ENCODE measurements at regions not wholly inside any gene's neighbourhood (a gene's known extent, or its start where the extent isn't known, plus 50 kb on each side); places are given as distances from the start of the nearest gene placed in this dataset.

DNA sequence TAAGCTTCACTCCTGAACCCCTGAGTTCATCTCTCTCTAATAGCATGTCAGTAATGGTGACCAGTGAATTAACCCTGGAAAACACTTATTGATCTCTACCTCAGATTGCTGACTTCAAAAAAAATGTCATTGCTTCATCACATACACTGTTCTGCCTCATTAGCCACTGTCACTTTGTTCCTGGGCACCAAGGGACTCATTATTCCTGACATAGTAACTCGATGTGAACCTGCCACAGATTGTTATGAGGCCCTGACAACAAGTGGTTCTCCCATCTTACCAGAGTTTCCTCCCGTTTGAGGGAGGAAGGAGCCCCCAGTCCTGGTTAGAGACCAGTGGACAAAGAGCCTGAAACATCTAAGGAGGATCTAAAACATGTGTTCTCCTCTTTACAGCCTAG is 403.3 kb upstream of the SMIM21 start:
- Histone ChIP-seq H3K27ac (ENCODE audit: insufficient read depth in 1 of 2, low read depth in 1 of 2, low read length in 2 of 2, poor library complexity in 1 of 2, severe bottlenecking in 2 of 2) (no peak overlapping the region), H3K4me1 (ENCODE audit: control extremely low read depth in 1 of 4, control insufficient read depth in 4 of 4, insufficient read depth in 4 of 4, low read length in 3 of 4) (no peaks in the 10 kb centered on the region), H3K9me3 (ENCODE audit: control extremely low read depth in 1 of 5, control insufficient read depth in 4 of 5, insufficient read depth in 2 of 5, low read depth in 1 of 5, low read length in 4 of 5) (no peaks in the 10 kb centered on the region), H3K27me3 (replicated peaks in 2 of 5; ENCODE audit: control insufficient read depth in 4 of 5, insufficient read depth in 5 of 5, low read length in 4 of 5) (no peaks in the 10 kb centered on the region), H3K36me3 (ENCODE audit: control insufficient read depth in 4 of 4, insufficient read depth in 4 of 4, low read length in 3 of 4) (no peaks in the 10 kb centered on the region), H3K4me3 (ENCODE audit: control insufficient read depth in 1 of 7, extremely low read depth in 1 of 7, insufficient read depth in 4 of 7, low read depth in 2 of 7, low read length in 6 of 7) (no peak overlapping the region)
- CTCF ChIA-PET: no interaction called here
- POLR2A ChIA-PET: no interaction called here
- DNase-seq: no peak
- 33% methylated on average over 1 of the region's 2 CpGs for WGBS (ENCODE audit: insufficient coverage)

DNA sequence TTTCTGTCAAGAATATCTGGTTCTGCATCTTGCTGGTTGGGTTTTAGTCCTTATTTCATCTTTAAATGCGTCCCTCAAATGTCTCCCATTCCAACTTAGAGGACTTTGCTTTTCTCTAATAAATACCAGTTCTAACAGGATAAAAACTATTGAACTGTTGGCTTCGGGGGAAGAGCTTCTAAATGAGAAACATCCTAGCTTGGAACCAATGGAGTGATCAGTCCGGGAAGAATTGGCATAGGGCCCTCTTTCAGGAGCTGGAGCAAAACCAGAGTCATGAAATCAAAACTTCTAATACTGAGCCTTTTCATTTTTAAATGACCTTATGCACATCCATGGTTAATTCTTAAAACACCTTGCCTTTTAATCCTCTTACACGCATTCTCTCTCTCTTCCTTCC is 401.6 kb upstream of the SMIM21 start:
- POLR2A ChIA-PET: no interaction called here
- no peak for DNase-seq
- Histone ChIP-seq H3K27me3 (replicated peaks in 2 of 5; ENCODE audit: control insufficient read depth in 4 of 5, insufficient read depth in 5 of 5, low read length in 4 of 5) (no peaks in the 10 kb centered on the region), H3K36me3 (ENCODE audit: control insufficient read depth in 4 of 4, insufficient read depth in 4 of 4, low read length in 3 of 4) (no peaks in the 10 kb centered on the region), H3K4me1 (ENCODE audit: control extremely low read depth in 1 of 4, control insufficient read depth in 4 of 4, insufficient read depth in 4 of 4, low read length in 3 of 4) (no peaks in the 10 kb centered on the region), H3K4me3 (ENCODE audit: control insufficient read depth in 1 of 7, extremely low read depth in 1 of 7, insufficient read depth in 4 of 7, low read depth in 2 of 7, low read length in 6 of 7) (no peak overlapping the region), H3K27ac (ENCODE audit: insufficient read depth in 1 of 2, low read depth in 1 of 2, low read length in 2 of 2, poor library complexity in 1 of 2, severe bottlenecking in 2 of 2) (no peak overlapping the region), H3K9me3 (ENCODE audit: control extremely low read depth in 1 of 5, control insufficient read depth in 4 of 5, insufficient read depth in 2 of 5, low read depth in 1 of 5, low read length in 4 of 5) (no peaks in the 10 kb centered on the region)
- 94% methylated on average over 3 of the region's 4 CpGs for WGBS (ENCODE audit: insufficient coverage)
- CTCF ChIA-PET: no interaction called here

DNA sequence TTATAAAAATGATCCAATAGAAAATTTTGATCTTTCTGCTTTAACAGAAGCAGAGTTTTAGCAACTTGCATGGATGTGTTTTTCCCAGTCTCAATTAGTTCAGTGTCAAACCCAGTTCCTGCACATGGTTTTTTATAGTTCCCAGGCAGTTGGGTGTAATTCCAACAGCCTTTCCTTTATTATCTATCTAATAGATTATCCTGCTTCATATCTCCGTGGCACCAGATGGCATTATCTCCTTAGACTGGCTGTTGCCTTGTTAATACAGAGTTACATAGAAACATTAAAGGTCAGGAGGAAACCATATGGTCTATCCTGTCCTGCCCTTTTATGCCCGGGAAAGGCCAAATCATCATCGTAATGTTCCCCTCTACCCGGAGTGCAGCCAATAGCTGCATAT is 400.9 kb upstream of the SMIM21 start:
- 63% methylated on average over 1 of the region's 4 CpGs for WGBS (ENCODE audit: insufficient coverage)
- Histone ChIP-seq H3K27me3 (replicated peaks in 2 of 5; ENCODE audit: control insufficient read depth in 4 of 5, insufficient read depth in 5 of 5, low read length in 4 of 5) (no peaks in the 10 kb centered on the region), H3K36me3 (ENCODE audit: control insufficient read depth in 4 of 4, insufficient read depth in 4 of 4, low read length in 3 of 4) (no peaks in the 10 kb centered on the region), H3K27ac (ENCODE audit: insufficient read depth in 1 of 2, low read depth in 1 of 2, low read length in 2 of 2, poor library complexity in 1 of 2, severe bottlenecking in 2 of 2) (no peak overlapping the region), H3K4me1 (ENCODE audit: control extremely low read depth in 1 of 4, control insufficient read depth in 4 of 4, insufficient read depth in 4 of 4, low read length in 3 of 4) (no peaks in the 10 kb centered on the region), H3K4me3 (ENCODE audit: control insufficient read depth in 1 of 7, extremely low read depth in 1 of 7, insufficient read depth in 4 of 7, low read depth in 2 of 7, low read length in 6 of 7) (no peak overlapping the region), H3K9me3 (ENCODE audit: control extremely low read depth in 1 of 5, control insufficient read depth in 4 of 5, insufficient read depth in 2 of 5, low read depth in 1 of 5, low read length in 4 of 5) (no peaks in the 10 kb centered on the region)
- POLR2A ChIA-PET: no interaction called here
- CTCF ChIA-PET: no interaction called here
- DNase-seq: no peak

DNA sequence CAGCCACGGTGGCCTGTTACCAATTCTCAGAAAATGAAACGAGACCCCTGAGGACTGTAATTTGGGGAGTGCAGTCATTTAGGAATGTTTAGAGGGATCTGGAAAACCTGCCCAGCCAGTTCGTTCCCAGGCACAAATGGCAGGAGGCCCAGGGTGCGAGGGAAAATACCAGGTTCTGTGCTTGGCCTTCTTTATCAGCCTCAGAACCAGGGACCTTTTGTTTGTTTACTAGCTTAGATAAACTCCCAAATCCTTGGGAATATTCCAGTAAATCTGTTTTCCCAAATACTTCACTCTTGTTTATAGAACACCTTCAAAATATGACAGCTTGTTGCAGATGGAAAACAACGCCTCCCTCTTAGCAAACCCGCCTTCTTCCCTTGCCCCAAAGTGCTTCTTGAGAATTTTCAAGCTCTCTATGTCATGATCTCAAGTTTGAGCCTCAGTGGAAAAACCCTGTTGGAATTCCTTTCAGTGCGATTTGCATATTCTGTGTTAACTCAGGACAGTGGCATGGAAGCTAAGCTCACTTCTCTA is 400.3 kb upstream of the SMIM21 start:
- Histone ChIP-seq H3K9me3 (ENCODE audit: control extremely low read depth in 1 of 5, control insufficient read depth in 4 of 5, insufficient read depth in 2 of 5, low read depth in 1 of 5, low read length in 4 of 5) (no peaks in the 10 kb centered on the region), H3K4me3 (ENCODE audit: control insufficient read depth in 1 of 7, extremely low read depth in 1 of 7, insufficient read depth in 4 of 7, low read depth in 2 of 7, low read length in 6 of 7) (no peak overlapping the region), H3K36me3 (ENCODE audit: control insufficient read depth in 4 of 4, insufficient read depth in 4 of 4, low read length in 3 of 4) (no peaks in the 10 kb centered on the region), H3K27me3 (replicated peaks in 2 of 5; ENCODE audit: control insufficient read depth in 4 of 5, insufficient read depth in 5 of 5, low read length in 4 of 5) (no peaks in the 10 kb centered on the region), H3K27ac (ENCODE audit: insufficient read depth in 1 of 2, low read depth in 1 of 2, low read length in 2 of 2, poor library complexity in 1 of 2, severe bottlenecking in 2 of 2) (no peak overlapping the region), H3K4me1 (ENCODE audit: control extremely low read depth in 1 of 4, control insufficient read depth in 4 of 4, insufficient read depth in 4 of 4, low read length in 3 of 4) (no peaks in the 10 kb centered on the region)
- ChIA-PET CTCF (no interaction called here), POLR2A (no interaction called here)
- DNase-seq: no peak
- WGBS (ENCODE audit: insufficient coverage): 89% methylated on average over 4 of the region's 7 CpGs

DNA sequence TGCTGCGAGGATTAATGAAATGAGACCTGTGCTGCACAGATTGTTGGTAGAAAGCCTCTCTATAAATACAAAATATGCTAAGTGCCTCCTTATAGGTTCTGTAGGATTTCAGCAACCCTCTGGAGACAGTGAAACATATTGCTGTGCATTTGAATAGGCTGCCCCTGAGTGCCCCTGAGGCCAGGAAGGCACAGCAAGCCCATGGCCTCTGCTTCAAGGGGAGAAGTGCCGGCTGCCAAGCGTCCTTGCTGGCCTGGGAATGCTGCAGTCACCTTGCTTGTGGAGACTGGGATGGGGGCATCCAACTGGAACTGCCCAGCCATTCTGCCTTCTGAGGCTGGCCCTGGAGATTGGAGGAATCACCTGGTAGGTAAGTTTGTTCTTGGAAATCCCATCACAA is 397.2 kb upstream of the SMIM21 start:
- POLR2A ChIA-PET: no interaction called here
- no peak overlapping the region for H3K27ac ChIP-seq (ENCODE audit: insufficient read depth in 1 of 2, low read depth in 1 of 2, low read length in 2 of 2, poor library complexity in 1 of 2, severe bottlenecking in 2 of 2)
- no peak for DNase-seq
- H3K36me3 ChIP-seq (ENCODE audit: control insufficient read depth in 4 of 4, insufficient read depth in 4 of 4, low read length in 3 of 4): no peaks in the 10 kb centered on the region
- H3K4me1 ChIP-seq (ENCODE audit: control extremely low read depth in 1 of 4, control insufficient read depth in 4 of 4, insufficient read depth in 4 of 4, low read length in 3 of 4): no peaks in the 10 kb centered on the region
- WGBS (ENCODE audit: insufficient coverage): 87% methylated on average over 2 of the region's 3 CpGs
- H3K9me3 ChIP-seq (ENCODE audit: control extremely low read depth in 1 of 5, control insufficient read depth in 4 of 5, insufficient read depth in 2 of 5, low read depth in 1 of 5, low read length in 4 of 5): no peaks in the 10 kb centered on the region
- CTCF ChIA-PET: no interaction called here
- no peak overlapping the region for H3K4me3 ChIP-seq (ENCODE audit: control insufficient read depth in 1 of 7, extremely low read depth in 1 of 7, insufficient read depth in 4 of 7, low read depth in 2 of 7, low read length in 6 of 7)
- H3K27me3 ChIP-seq (replicated peaks in 2 of 5; ENCODE audit: control insufficient read depth in 4 of 5, insufficient read depth in 5 of 5, low read length in 4 of 5): no peaks in the 10 kb centered on the region

DNA sequence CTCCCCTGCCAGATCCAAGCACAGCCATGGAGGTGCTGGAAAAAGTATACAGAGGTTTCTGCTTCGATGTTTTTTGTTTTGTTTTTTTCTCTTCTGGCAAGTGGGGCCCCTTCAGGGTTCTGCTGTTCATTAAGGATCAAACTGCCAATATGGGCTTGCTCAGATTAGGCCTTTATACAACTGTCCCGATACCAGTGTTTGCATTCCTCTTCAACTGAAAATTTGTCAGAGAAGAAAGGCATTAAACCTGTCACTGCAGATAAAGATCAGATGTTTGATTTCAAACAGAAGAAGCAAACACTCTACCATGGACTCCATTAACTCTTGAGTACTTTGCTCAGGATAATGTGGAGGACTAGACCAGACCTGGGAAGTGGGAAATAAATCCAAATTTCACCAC is 396.0 kb upstream of the SMIM21 start:
- 48% methylated on average over 2 of the region's 2 CpGs for WGBS (ENCODE audit: insufficient coverage)

GRCh38 chr18:75818383-75818782 is 390.9 kb upstream of the SMIM21 start:
- ChIA-PET POLR2A (no interaction called here), CTCF (no interaction called here)
- H3K9me3 ChIP-seq (ENCODE audit: control extremely low read depth in 1 of 5, control insufficient read depth in 4 of 5, insufficient read depth in 2 of 5, low read depth in 1 of 5, low read length in 4 of 5): peaks cover 0 to 2% (median 0%) of the 10 kb centered on the region in 5 experiments
- H3K27me3 ChIP-seq (replicated peaks in 2 of 5; ENCODE audit: control insufficient read depth in 4 of 5, insufficient read depth in 5 of 5, low read length in 4 of 5): no peaks in the 10 kb centered on the region
- no peak overlapping the region for H3K27ac ChIP-seq (ENCODE audit: insufficient read depth in 1 of 2, low read depth in 1 of 2, low read length in 2 of 2, poor library complexity in 1 of 2, severe bottlenecking in 2 of 2)
- DNase-seq: no peak
- H3K4me3 ChIP-seq (ENCODE audit: control insufficient read depth in 1 of 7, extremely low read depth in 1 of 7, insufficient read depth in 4 of 7, low read depth in 2 of 7, low read length in 6 of 7): no peak overlapping the region
- no peaks in the 10 kb centered on the region for H3K4me1 ChIP-seq (ENCODE audit: control extremely low read depth in 1 of 4, control insufficient read depth in 4 of 4, insufficient read depth in 4 of 4, low read length in 3 of 4)
- 96% methylated on average over 5 of the region's 5 CpGs for WGBS (ENCODE audit: insufficient coverage)
- H3K36me3 ChIP-seq (ENCODE audit: control insufficient read depth in 4 of 4, insufficient read depth in 4 of 4, low read length in 3 of 4): no peaks in the 10 kb centered on the region

More for the DNA sequence above, 396.0 kb upstream of the SMIM21 start:
- Histone ChIP-seq H3K27me3 (replicated peaks in 2 of 5; ENCODE audit: control insufficient read depth in 4 of 5, insufficient read depth in 5 of 5, low read length in 4 of 5) (no peaks in the 10 kb centered on the region), H3K36me3 (ENCODE audit: control insufficient read depth in 4 of 4, insufficient read depth in 4 of 4, low read length in 3 of 4) (no peaks in the 10 kb centered on the region), H3K9me3 (ENCODE audit: control extremely low read depth in 1 of 5, control insufficient read depth in 4 of 5, insufficient read depth in 2 of 5, low read depth in 1 of 5, low read length in 4 of 5) (no peaks in the 10 kb centered on the region), H3K27ac (ENCODE audit: insufficient read depth in 1 of 2, low read depth in 1 of 2, low read length in 2 of 2, poor library complexity in 1 of 2, severe bottlenecking in 2 of 2) (no peak overlapping the region), H3K4me3 (ENCODE audit: control insufficient read depth in 1 of 7, extremely low read depth in 1 of 7, insufficient read depth in 4 of 7, low read depth in 2 of 7, low read length in 6 of 7) (no peak overlapping the region), H3K4me1 (ENCODE audit: control extremely low read depth in 1 of 4, control insufficient read depth in 4 of 4, insufficient read depth in 4 of 4, low read length in 3 of 4) (no peaks in the 10 kb centered on the region)
- POLR2A ChIA-PET: no interaction called here
- DNase-seq: no peak
- CTCF ChIA-PET: no interaction called here

Measured in common myeloid progenitor, CD34-positive (primary cell).